ENCODE measurements at regions not wholly inside any gene's neighbourhood (a gene's known extent, or its start where the extent isn't known, plus 50 kb on each side); places are given as distances from the start of the nearest gene placed in this dataset.
"Not testable (repeated sequence)": the region's sequence is repeated elsewhere in the genome, so short reads cannot be mapped to it uniquely, and the experiment has no call there.

DNA sequence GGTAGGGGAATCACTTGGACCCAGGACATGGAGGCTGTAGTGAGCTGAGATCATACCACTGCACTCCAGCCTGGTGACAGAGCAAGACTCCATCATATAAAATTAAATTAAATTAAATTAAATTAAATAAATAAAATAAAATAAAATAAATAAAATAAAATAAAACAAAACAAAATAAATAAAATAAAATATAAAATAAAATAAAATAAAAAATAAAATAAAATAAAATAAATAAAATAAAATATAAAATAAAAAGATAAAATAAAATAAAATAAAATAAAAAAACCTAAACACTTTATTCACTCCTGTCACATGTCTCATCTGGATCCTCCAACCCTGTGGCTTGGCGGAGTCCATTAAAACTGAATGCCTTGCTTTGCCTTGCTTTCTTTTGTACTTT is 89.8 kb downstream of the EIF1AY start:
- DNase-seq (ENCODE audit: low read depth in 1 of 2, low spot score in 2 of 2); H2BK12ac ChIP-seq (ENCODE audit: low read depth, low read length); H3K18ac ChIP-seq (ENCODE audit: extremely low read depth, low read length); H2BK120ac ChIP-seq (replicated peaks; ENCODE audit: low read depth, low read length); H3K14ac ChIP-seq (ENCODE audit: insufficient read length); H2BK20ac ChIP-seq (ENCODE audit: low read length); H3K4me3 ChIP-seq (ENCODE audit: extremely low read depth in 1 of 4, insufficient read depth in 2 of 4, low read depth in 3 of 4, low read length in 4 of 4); H3K23ac ChIP-seq (ENCODE audit: insufficient read length); POLR2A ChIA-PET (ENCODE audit: partially characterized antibody); H3K27ac ChIP-seq (ENCODE audit: low read depth, low read length); H4K8ac ChIP-seq (ENCODE audit: extremely low read depth, insufficient read depth, low read length); H4K91ac ChIP-seq (replicated peaks; ENCODE audit: insufficient read length, low read length); H3K4ac ChIP-seq (replicated peaks; ENCODE audit: insufficient read length, low read depth, low read length); H3K56ac ChIP-seq (replicated peaks; ENCODE audit: insufficient read length, low read depth, low read length); H4K20me1 ChIP-seq (replicated peaks in 1 of 2; ENCODE audit: control insufficient read depth in 1 of 2, insufficient read depth in 2 of 2, low read length in 2 of 2); H3K4me2 ChIP-seq (ENCODE audit: insufficient read depth in 1 of 2, low read depth in 2 of 2, low read length in 2 of 2); H2BK5ac ChIP-seq (ENCODE audit: low read depth, low read length); FAIRE-seq; H3K9ac ChIP-seq (replicated peaks in 1 of 4; ENCODE audit: extremely low read depth in 1 of 4, low read depth in 3 of 4, low read length in 3 of 4); H2AK5ac ChIP-seq (ENCODE audit: low read depth, low read length); CTCF ChIA-PET (ENCODE audit: partially characterized antibody); H3K79me1 ChIP-seq (ENCODE audit: low read depth, low read length); H3K36me3 ChIP-seq (ENCODE audit: control insufficient read depth in 2 of 4, insufficient read depth in 4 of 4, low read length in 3 of 4); H3K27me3 ChIP-seq (replicated peaks in 1 of 4; ENCODE audit: control insufficient read depth in 3 of 4, extremely low read depth in 1 of 4, insufficient read depth in 3 of 4, low read length in 3 of 4); H3K79me2 ChIP-seq (ENCODE audit: control insufficient read depth in 1 of 2, insufficient read depth in 2 of 2, low read length in 2 of 2); H2AFZ ChIP-seq (ENCODE audit: low read length); H4K5ac ChIP-seq (ENCODE audit: insufficient read length, low read depth, low read length); H3K23me2 ChIP-seq (ENCODE audit: low read depth, low read length); H3K4me1 ChIP-seq (replicated peaks in 1 of 4; ENCODE audit: control insufficient read depth in 3 of 4, insufficient read depth in 4 of 4, low read length in 3 of 4); H2BK15ac ChIP-seq (ENCODE audit: low read length): not testable (repeated sequence)
- 100% methylated on average over 1 of the region's 1 CpG; no CpG with 5 or more reads in 1 of the 2 experiments for WGBS, 2 experiments (ENCODE audit: extremely low coverage in 1 of 2, insufficient coverage in 1 of 2, insufficient read length in 1 of 2, insufficient replicate concordance in 2 of 2, low coverage in 1 of 2, low lambda C conversion rate in 2 of 2, missing lambda C conversion rate in 1 of 2)
- H3K9me3 ChIP-seq (ENCODE audit: insufficient read depth in 2 of 2, low read depth in 1 of 2, low read length in 1 of 2) = peaks cover 10 to 51% of the 10 kb centered on the region in 2 experiments; a peak in 3 of 4 replicates
